ENCODE measurements at regions not wholly inside any gene's neighbourhood (a gene's known extent, or its start where the extent isn't known, plus 50 kb on each side); places are given as distances from the start of the nearest gene placed in this dataset.
"Not testable (repeated sequence)": the region's sequence is repeated elsewhere in the genome, so short reads cannot be mapped to it uniquely, and the experiment has no call there.

DNA sequence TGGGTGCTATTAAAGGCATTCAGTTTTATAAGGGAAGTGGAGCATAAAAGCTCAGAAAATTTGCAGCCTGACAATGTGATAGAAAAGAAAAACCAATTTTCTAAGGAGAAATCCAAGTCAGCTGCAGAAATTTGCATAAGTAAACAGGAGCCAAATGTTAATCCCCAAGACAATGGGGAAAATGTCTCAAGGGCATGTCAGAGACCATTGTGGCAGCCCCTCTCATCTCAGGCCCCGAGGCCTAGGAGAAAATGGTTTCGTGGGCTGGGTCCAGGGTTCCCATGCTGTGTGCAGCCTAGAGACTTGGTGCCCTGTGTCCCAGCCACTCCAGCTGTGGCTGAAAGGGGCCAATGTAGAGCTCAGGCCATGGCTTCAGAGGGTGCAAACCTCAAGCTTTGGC is 150.8 kb upstream of the E2F7 start:
- DNase-seq = not testable (repeated sequence)

GRCh38 chr12:77214136-77214535 is 148.8 kb upstream of the E2F7 start:
- DNase-seq = no peak

DNA sequence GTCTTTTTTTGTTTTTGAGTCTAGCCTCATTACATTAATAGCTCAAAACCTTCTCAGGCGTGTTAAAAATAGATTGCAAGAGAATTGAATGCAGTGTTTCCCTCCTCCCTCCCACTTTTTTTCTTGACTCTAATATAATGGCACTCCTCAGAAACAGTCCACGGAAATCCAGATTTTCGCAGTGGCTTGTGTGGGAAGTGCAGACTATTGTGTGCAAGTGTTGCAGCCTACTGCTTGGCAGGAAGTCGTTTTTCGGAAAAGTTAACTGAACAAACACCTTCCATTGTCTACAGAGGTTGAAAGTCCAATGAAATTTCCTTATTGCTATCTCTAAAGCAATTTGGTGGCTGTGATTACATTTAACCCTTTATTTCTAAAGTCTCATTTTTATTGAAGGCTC is 147.9 kb upstream of the E2F7 start:
- DNase-seq = peak; percentile 8

DNA sequence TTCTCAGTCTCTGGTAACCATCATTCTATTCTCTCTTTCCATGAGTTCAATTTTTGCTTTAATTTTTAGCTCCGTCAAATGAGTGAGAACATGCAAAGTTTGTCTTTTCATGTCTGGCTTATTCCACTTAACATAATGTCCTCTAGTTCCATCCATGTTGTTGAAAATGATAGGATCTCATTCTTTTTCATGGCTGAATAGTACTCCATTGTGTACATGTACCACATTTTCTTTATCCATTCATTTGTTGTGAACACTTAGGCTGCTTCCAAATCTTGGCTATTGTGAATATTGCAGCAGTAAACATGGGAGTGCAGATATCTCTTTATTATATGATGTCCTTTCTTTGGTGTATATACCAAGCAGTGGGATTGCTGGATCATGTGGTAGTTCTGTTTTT is 145.4 kb upstream of the E2F7 start:
- DNase-seq = no peak

GRCh38 chr12:77204083-77204482 is 138.7 kb upstream of the E2F7 start:
- no peak for DNase-seq

GRCh38 chr12:77202457-77203060 is 137.2 kb upstream of the E2F7 start:
- DNase-seq = no peak

- no peak for DNase-seq
Observed at GRCh38 chr12:77189901-77190416, 124.6 kb upstream of the E2F7 start.

GRCh38 chr12:77189458-77189857 is 124.1 kb upstream of the E2F7 start:
- DNase-seq = no peak

DNA sequence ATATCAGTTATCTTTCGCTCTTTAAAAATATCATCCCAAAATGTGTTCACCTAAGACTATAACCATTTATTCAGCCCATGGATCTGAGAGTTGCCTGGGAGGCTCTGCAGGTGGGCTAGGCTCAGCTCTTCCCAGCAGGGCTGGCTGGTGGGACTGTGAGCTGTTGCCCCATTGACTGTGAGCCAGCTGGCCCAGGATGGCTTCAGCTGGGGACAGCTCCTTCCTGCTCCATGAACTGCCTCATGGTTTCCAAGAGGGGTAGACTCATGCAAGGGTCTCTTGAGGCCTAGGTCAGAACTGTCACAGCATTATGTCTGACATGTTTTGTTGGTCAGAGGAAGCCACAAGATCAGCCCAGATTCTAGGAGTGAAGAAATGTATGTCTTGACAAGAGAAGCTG is 114.1 kb upstream of the E2F7 start:
- no peak for DNase-seq

GRCh38 chr12:77167801-77168200 is 102.4 kb upstream of the E2F7 start:
- DNase-seq = no peak

GRCh38 chr12:77166696-77167095 is 101.3 kb upstream of the E2F7 start:
- no peak for DNase-seq

GRCh38 chr12:77163074-77164038 is 98.0 kb upstream of the E2F7 start:
- DNase-seq = no peak

DNA sequence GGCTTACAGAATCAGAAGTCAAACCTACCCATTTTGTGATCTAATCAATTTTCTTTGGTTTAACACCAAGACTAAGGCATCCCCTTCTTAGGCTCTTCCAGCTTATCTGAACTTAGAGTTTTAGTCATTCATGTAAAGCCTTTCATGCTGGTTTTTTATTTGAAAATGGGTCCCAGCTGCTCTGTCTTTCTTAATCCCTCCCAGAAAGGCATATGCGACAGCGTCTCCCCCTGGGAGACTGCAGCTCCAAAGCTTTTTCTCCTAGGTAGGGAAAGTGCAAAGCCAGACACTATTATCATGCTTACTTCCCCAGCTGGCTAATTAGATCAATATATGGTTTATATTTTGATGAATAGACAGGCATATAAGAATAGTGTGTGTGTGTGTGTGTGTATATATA is 96.6 kb upstream of the E2F7 start:
- DNase-seq = no peak

GRCh38 chr12:77160931-77161330 is 95.6 kb upstream of the E2F7 start:
- no peak for DNase-seq

DNA sequence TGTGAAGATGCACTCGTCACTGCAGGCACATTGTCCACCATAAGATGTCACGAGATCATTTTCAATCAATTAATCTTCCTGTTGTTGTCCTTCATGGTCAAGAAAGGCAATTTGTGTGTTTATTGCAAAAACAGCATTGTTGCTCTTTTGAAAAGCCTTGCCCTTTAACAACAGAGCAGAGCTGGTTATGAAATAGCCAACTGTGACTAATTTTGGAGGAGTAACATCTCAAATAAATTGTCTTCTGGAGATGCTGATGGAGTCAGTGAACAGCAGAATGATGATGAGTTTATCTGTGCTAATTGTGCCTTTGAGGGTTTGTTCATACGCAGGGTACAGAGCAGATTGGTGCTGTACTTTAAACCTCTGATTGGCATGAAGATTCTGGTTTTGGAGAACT is 88.3 kb upstream of the E2F7 start:
- no peak for DNase-seq

- DNase-seq = peak; percentile 43
Observed at GRCh38 chr12:77152623-77153193, 87.3 kb upstream of the E2F7 start.

DNA sequence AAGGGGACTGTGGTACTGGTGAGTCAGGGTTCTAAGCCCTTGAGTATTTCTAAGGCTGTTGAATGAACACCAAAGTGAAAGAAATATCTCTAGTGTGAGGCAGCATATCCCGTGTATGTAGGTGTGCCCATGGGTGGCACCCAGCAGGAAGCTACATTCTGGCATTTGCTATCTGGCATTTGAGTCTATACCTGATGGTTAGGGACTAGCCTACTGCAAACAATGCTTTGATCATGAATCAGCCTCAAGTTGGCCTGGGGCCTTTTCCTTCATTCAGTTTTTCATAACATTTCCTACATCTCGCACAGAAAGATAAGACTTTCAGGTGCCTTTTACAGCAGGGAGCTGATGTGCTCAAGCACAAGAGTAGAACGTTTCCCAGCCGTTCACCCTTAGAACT is 85.7 kb upstream of the E2F7 start:
- no peak for DNase-seq

GRCh38 chr12:77133566-77133965 is 68.2 kb upstream of the E2F7 start:
- peak; percentile 76 for DNase-seq

GRCh38 chr12:77131977-77132490 is 66.7 kb upstream of the E2F7 start:
- no peak for DNase-seq

- DNase-seq = no peak
Observed at GRCh38 chr12:77130193-77130592, 64.8 kb upstream of the E2F7 start.

GRCh38 chr12:77124767-77125166 is 59.4 kb upstream of the E2F7 start:
- DNase-seq = no peak

DNA sequence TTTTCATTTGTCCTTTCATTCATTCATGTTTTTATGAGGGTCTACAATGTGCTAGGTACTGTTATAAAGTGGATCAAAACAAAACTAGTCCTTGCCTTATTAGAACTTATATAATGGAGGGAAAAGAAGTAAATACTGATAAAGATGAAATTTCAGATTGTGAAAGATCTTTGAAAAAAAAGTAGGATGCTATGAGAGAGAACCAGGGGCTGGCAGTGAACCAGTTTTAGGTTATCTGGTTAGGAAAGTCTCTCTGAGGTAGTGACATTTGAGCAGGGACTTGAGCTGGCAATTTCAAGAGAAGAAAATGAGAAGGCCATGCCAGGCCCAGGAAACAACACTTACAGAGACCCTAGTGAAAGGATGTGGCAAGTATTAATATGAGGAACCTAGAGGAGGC is 57.3 kb upstream of the E2F7 start:
- no peak for DNase-seq

DNA sequence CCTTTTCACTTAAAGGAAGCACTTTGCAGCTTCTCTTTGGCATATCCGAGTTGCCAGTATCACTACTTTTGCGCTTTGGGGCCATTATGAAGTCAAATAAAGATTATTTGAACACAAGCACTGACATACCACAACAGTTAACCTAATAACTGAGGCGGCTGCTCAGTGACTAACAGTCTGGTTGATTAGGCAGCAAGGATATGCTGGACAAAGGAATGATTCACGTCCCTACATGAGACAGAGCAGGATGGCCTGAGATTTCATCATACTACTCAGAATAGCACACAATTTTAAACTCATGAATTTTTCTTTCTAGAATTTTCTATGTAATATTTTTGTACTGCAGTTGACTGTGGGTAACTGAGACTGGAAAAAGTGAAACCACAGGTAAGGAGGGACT is 56.9 kb upstream of the E2F7 start:
- no peak for DNase-seq
